Hepatocyte (in vitro differentiated cells): ENCODE measurements at regions not wholly inside any gene's neighbourhood (a gene's known extent, or its start where the extent isn't known, plus 50 kb on each side); places are given as distances from the start of the nearest gene placed in this dataset.

Experiments used
- DNase-seq: peaks from one replicate; pipeline ENCODE4 v3.0.0-alpha.2; 2016; ENCODE audit warnings: low spot score
- H2AFZ ChIP-seq: fragments of 200-600 bp; sonication (generic); 2 replicates; pipeline ENCODE4 v1.6.0; 2016; ENCODE audit warnings: antibody characterized with exemption, mild to moderate bottlenecking
- H3K27ac ChIP-seq: fragments of 200-600 bp; sonication (generic); 2 replicates; pipeline ENCODE4 v1.5.1; 2016; ENCODE audit warnings: mild to moderate bottlenecking
- H3K27me3 ChIP-seq: fragments of 200-600 bp; sonication (generic); 2 replicates; pipeline ENCODE4 v1.6.1; 2016
- H3K36me3 ChIP-seq: fragments of 200-600 bp; sonication (generic); replicated peaks from 2 replicates; pipeline ENCODE4 v1.5.1; 2016; ENCODE audit warnings: low read depth; ENCODE audit not compliant: insufficient read depth
- H3K4me1 ChIP-seq: fragments of 200-600 bp; sonication (generic); 2 replicates; pipeline ENCODE4 v1.5.1; 2016; ENCODE audit warnings: mild to moderate bottlenecking, moderate library complexity; ENCODE audit not compliant: insufficient read depth
- H3K4me2 ChIP-seq: fragments of 200-600 bp; sonication (generic); 2 replicates; pipeline ENCODE4 v1.6.0; 2016
- H3K4me3 ChIP-seq: fragments of 200-600 bp; sonication (generic); 2 replicates; pipeline ENCODE4 v1.5.1; 2016; ENCODE audit warnings: mild to moderate bottlenecking
- H3K79me2 ChIP-seq: fragments of 200-600 bp; sonication (generic); 2 replicates; pipeline ENCODE4 v1.6.0; 2017; ENCODE audit warnings: mild to moderate bottlenecking
- H3K9me2 ChIP-seq: fragments of 200-600 bp; sonication (generic); replicated peaks from 2 replicates; pipeline ENCODE4 v1.6.0; 2017; ENCODE audit warnings: mild to moderate bottlenecking; ENCODE audit not compliant: insufficient read depth
- H3K9me3 ChIP-seq: fragments of 200-600 bp; sonication (generic); 2 replicates; pipeline ENCODE4 v1.5.1; 2016; ENCODE audit warnings: low read depth, mild to moderate bottlenecking
- H4K20me1 ChIP-seq: fragments of 200-600 bp; sonication (generic); 2 replicates; pipeline ENCODE4 v1.6.0; 2016; ENCODE audit warnings: mild to moderate bottlenecking; ENCODE audit not compliant: insufficient read depth, poor library complexity, severe bottlenecking
- EZH2 ChIP-seq: fragments of 200-600 bp; sonication (generic); IDR thresholded peaks from 2 replicates; pipeline ENCODE4 v1.6.1; 2016; ENCODE audit warnings: antibody characterized with exemption, mild to moderate bottlenecking, borderline replicate concordance
- EZH2phosphoT487 ChIP-seq: fragments of 200-600 bp; sonication (generic); IDR thresholded peaks from one replicate; pipeline ENCODE4 v1.6.1; 2018; ENCODE audit warnings: antibody characterized with exemption, mild to moderate bottlenecking, low read depth, moderate library complexity; ENCODE audit not compliant: unreplicated experiment, severe bottlenecking
- WGBS: methylation state at CpG from one replicate; pipeline ENCODE4 v1.1.6; 2016; ENCODE audit warnings: low lambda C conversion rate; ENCODE audit errors: missing lambda C conversion rate; 5-methylcytosine and 5-hydroxymethylcytosine counted together
- TF ChIP-seq, protein P1 (sequence below): fragments of 200-600 bp; sonication (generic); IDR thresholded peaks from 2 replicates; pipeline ENCODE4 v1.5.1; 2016; ENCODE audit warnings: antibody characterized with exemption, mild to moderate bottlenecking; ENCODE audit not compliant: poor library complexity

DNA sequence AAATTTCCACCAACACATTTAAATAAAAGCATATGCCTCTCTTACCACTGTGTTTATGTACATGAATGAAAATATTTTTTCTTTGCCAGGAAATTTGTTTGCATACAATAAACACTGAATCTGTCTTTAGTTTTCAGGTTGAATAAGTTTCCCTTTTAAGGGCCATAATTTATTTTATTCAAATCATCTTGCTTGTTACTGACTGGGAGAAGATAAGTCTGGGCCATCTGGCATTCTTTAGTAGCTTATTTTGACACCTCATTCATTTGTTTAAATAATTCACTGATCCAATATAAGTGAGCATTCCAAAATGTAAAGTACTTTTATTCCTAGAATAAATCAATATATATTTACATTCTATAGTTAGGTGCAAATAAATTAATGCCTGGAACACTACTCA lies 1001.3 kb downstream of the PLOD2 start:
- Histone ChIP-seq H3K4me3 (no peak overlapping the region), H4K20me1 (no peaks in the 10 kb centered on the region), H3K36me3 (no peaks in the 10 kb centered on the region), H3K4me1 (no peaks in the 10 kb centered on the region), H3K79me2 (no peaks in the 10 kb centered on the region), H3K27ac (no peak overlapping the region), H3K9me2 (no peaks in the 10 kb centered on the region), H2AFZ (no peak overlapping the region), H3K27me3 (no peaks in the 10 kb centered on the region), H3K4me2 (no peak overlapping the region), H3K9me3 (no peaks in the 10 kb centered on the region)
- DNase-seq: no peak
- TF ChIP-seq, protein P1, sequence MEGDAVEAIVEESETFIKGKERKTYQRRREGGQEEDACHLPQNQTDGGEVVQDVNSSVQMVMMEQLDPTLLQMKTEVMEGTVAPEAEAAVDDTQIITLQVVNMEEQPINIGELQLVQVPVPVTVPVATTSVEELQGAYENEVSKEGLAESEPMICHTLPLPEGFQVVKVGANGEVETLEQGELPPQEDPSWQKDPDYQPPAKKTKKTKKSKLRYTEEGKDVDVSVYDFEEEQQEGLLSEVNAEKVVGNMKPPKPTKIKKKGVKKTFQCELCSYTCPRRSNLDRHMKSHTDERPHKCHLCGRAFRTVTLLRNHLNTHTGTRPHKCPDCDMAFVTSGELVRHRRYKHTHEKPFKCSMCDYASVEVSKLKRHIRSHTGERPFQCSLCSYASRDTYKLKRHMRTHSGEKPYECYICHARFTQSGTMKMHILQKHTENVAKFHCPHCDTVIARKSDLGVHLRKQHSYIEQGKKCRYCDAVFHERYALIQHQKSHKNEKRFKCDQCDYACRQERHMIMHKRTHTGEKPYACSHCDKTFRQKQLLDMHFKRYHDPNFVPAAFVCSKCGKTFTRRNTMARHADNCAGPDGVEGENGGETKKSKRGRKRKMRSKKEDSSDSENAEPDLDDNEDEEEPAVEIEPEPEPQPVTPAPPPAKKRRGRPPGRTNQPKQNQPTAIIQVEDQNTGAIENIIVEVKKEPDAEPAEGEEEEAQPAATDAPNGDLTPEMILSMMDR: no peak
- TF ChIP-seq EZH2phosphoT487: no peak
- no peak for TF ChIP-seq EZH2

DNA sequence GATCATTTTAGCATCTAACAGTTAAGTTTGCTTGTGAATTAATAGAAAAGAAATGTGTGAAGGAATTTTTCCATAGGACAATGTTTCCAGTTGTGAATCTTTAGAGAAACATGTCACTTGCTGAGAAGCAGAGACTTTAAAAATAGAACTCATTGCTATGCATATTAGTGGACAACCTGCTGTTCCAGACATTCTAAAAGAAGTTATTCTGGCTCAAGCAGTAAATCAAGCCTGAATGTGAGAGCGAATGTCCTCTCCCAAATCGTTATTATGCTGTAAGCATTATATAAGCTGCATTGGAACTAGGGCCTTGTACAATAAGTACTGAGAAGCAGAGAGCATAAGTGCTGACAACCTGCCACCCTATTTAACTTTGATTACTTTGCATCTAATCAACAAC lies 990.9 kb downstream of the PLOD2 start:
- no peak overlapping the region for H3K4me3 ChIP-seq
- no peak overlapping the region for H3K4me2 ChIP-seq
- H3K27ac ChIP-seq: no peak overlapping the region
- H3K79me2 ChIP-seq: no peaks in the 10 kb centered on the region
- DNase-seq: no peak
- H3K36me3 ChIP-seq: no peaks in the 10 kb centered on the region
- H3K9me3 ChIP-seq: no peaks in the 10 kb centered on the region
- no peaks in the 10 kb centered on the region for H3K27me3 ChIP-seq
- no peaks in the 10 kb centered on the region for H4K20me1 ChIP-seq
- no peaks in the 10 kb centered on the region for H3K9me2 ChIP-seq
- WGBS: 68% methylated on average over 2 of the region's 2 CpGs
- H3K4me1 ChIP-seq: no peaks in the 10 kb centered on the region
- TF ChIP-seq, protein P1: no peak
- TF ChIP-seq EZH2 (no peak), EZH2phosphoT487 (no peak)
- H2AFZ ChIP-seq: no peak overlapping the region

DNA sequence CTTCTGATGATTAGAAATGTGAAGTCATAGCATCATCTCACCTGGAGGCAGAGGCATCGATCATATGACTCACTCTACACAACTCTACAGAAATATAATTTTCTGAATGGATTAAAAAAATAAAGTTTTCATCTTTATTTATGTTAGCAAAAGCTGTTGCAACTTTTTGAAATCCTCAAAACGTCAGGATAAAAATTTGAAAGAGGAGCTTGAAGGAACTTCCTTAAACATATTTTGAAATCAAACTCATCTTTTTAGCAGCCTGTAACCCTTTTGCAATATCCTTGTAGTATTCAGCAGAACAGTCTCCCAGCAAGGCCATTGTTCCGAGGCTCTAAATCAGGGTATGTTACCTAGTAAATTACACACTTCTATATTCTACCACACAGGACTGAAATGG lies 985.4 kb downstream of the PLOD2 start:
- DNase-seq: no peak

More for the DNA sequence above, 985.4 kb downstream of the PLOD2 start:
- H3K9me3 ChIP-seq: no peaks in the 10 kb centered on the region
- TF ChIP-seq EZH2phosphoT487: no peak
- TF ChIP-seq EZH2: no peak
- TF ChIP-seq, protein P1: no peak
- no peak overlapping the region for H3K27ac ChIP-seq
- no peaks in the 10 kb centered on the region for H4K20me1 ChIP-seq
- no peaks in the 10 kb centered on the region for H3K27me3 ChIP-seq
- no peak overlapping the region for H3K4me2 ChIP-seq
- H3K79me2 ChIP-seq: no peaks in the 10 kb centered on the region
- no peak overlapping the region for H2AFZ ChIP-seq
- 84% methylated on average over 3 of the region's 3 CpGs for WGBS
- H3K4me1 ChIP-seq: no peaks in the 10 kb centered on the region
- H3K9me2 ChIP-seq: no peaks in the 10 kb centered on the region
- no peaks in the 10 kb centered on the region for H3K36me3 ChIP-seq
- no peak overlapping the region for H3K4me3 ChIP-seq
